H1 (cell line): ENCODE measurements at regions not wholly inside any gene's neighbourhood (a gene's known extent, or its start where the extent isn't known, plus 50 kb on each side); places are given as distances from the start of the nearest gene placed in this dataset.

Experiments
- CTCF ChIA-PET: fragments of 300-600 bp; sonication (Branson Sonifier 250); formaldehyde crosslinking; loops from one replicate; lab custom pipeline; 2021; ENCODE audit not compliant: partially characterized antibody; lab: Charles Lee
- POLR2A ChIA-PET: fragments of 300-600 bp; sonication (Branson Sonifier 250); formaldehyde crosslinking; loops from one replicate; lab custom pipeline; 2021; ENCODE audit warnings: inconsistent platforms; ENCODE audit not compliant: partially characterized antibody; lab: Charles Lee
- DNase-seq, 2 experiments: peaks; one replicate each; pipeline versions ENCODE4 v3.0.0 to v3.0.0-alpha.2; 2010 to 2022; ENCODE audit warnings: low spot score in 2 of 2, low read depth in 1 of 2, mixed read lengths in 1 of 2
- FAIRE-seq: peaks from 2 replicates; lab custom pipeline; 2011; peaks lifted over from hg19 to GRCh38; lab: Jason Lieb, UNC
- H2AFZ ChIP-seq: 2 replicates; pipeline ENCODE4 v1.8.1; 2012; ENCODE audit warnings: low read length, inconsistent platforms
- H2AK5ac ChIP-seq: 2 replicates; pipeline ENCODE4 v1.6.1; 2013; ENCODE audit warnings: low read depth, low read length
- H2BK120ac ChIP-seq: replicated peaks from 2 replicates; pipeline ENCODE3; 2013; ENCODE audit warnings: low read depth, low read length, inconsistent platforms
- H2BK12ac ChIP-seq: 2 replicates; pipeline ENCODE4 v1.6.1; 2013; ENCODE audit warnings: low read depth, low read length
- H2BK15ac ChIP-seq: 2 replicates; pipeline ENCODE4 v1.6.1; 2013; ENCODE audit warnings: low read length
- H2BK20ac ChIP-seq: 2 replicates; pipeline ENCODE4 v1.6.1; 2013; ENCODE audit warnings: low read length
- H2BK5ac ChIP-seq: 2 replicates; pipeline ENCODE4 v1.6.1; 2013; ENCODE audit warnings: low read depth, low read length
- H3K14ac ChIP-seq: 2 replicates; pipeline ENCODE4 v1.6.1; 2013; ENCODE audit warnings: inconsistent platforms; ENCODE audit not compliant: insufficient read length
- H3K18ac ChIP-seq: 2 replicates; pipeline ENCODE4 v1.6.1; 2013; ENCODE audit warnings: low read length; ENCODE audit errors: extremely low read depth
- H3K23ac ChIP-seq: 2 replicates; pipeline ENCODE4 v1.6.1; 2013; ENCODE audit warnings: inconsistent platforms; ENCODE audit not compliant: insufficient read length
- H3K23me2 ChIP-seq: 2 replicates; pipeline ENCODE4 v1.6.1; 2013; ENCODE audit warnings: low read depth, low read length
- H3K27ac ChIP-seq: 2 replicates; pipeline ENCODE4 v1.6.1; 2011; ENCODE audit warnings: low read depth, low read length, inconsistent platforms
- H3K27me3 ChIP-seq, 4 experiments: replicated peaks in 1 of 4; 1 replicate in 1 of 4; 2 replicates in 3 of 4; pipeline versions ENCODE4 v1.6.1 to v1.8.1; 2011 to 2013; ENCODE audit warnings: low read length in 3 of 4, mild to moderate bottlenecking in 3 of 4, inconsistent platforms in 2 of 4, mixed read lengths in 2 of 4, moderate library complexity in 1 of 4; ENCODE audit not compliant: control insufficient read depth in 3 of 4, insufficient read depth in 3 of 4; ENCODE audit errors: extremely low read depth in 1 of 4
- H3K36me3 ChIP-seq, 4 experiments: 2 replicates each; pipeline versions ENCODE4 v1.6.1 to v1.8.1; 2011 to 2013; ENCODE audit warnings: mild to moderate bottlenecking in 4 of 4, low read length in 3 of 4, moderate library complexity in 2 of 4, control low read depth in 1 of 4, inconsistent platforms in 1 of 4; ENCODE audit not compliant: insufficient read depth in 4 of 4, control insufficient read depth in 2 of 4
- H3K4ac ChIP-seq: replicated peaks from 2 replicates; pipeline ENCODE3; 2013; ENCODE audit warnings: low read length, low read depth, mixed read lengths, inconsistent platforms; ENCODE audit not compliant: insufficient read length
- H3K4me1 ChIP-seq, 4 experiments: replicated peaks in 1 of 4; 1 replicate in 1 of 4; 2 replicates in 3 of 4; pipeline versions ENCODE4 v1.6.1 to v1.8.1; 2011 to 2013; ENCODE audit warnings: low read length in 3 of 4, inconsistent platforms in 2 of 4, mixed read lengths in 1 of 4; ENCODE audit not compliant: insufficient read depth in 4 of 4, control insufficient read depth in 3 of 4
- H3K4me2 ChIP-seq, 2 experiments: 2 replicates each; pipeline versions ENCODE4 v1.6.1 to v1.8.1; 2011 to 2013; ENCODE audit warnings: low read depth in 2 of 2, low read length in 2 of 2, control low read depth in 1 of 2, inconsistent platforms in 1 of 2, mild to moderate bottlenecking in 1 of 2; ENCODE audit not compliant: insufficient read depth in 1 of 2
- H3K4me3 ChIP-seq, 4 experiments: fragments of 200-600, 300-600 bp in 1 of 4; sonication (generic), shearing (Covaris generic), sonication (Bioruptor Twin) in 1 of 4; 2 replicates each; pipeline versions ENCODE4 v1.5.1 to v1.8.1; 2011 to 2016; ENCODE audit warnings: low read length in 4 of 4, low read depth in 3 of 4, control low read depth in 2 of 4, inconsistent platforms in 2 of 4, mild to moderate bottlenecking in 2 of 4, mixed read lengths in 1 of 4, moderate library complexity in 1 of 4; ENCODE audit not compliant: insufficient read depth in 2 of 4; ENCODE audit errors: extremely low read depth in 1 of 4
- H3K56ac ChIP-seq: replicated peaks from 2 replicates; pipeline ENCODE3; 2013; ENCODE audit warnings: low read depth, mild to moderate bottlenecking, mixed read lengths, low read length, inconsistent platforms; ENCODE audit not compliant: insufficient read length
- H3K79me1 ChIP-seq: 2 replicates; pipeline ENCODE4 v1.6.1; 2013; ENCODE audit warnings: low read depth, low read length, control low read depth
- H3K79me2 ChIP-seq, 2 experiments: 2 replicates each; pipeline versions ENCODE4 v1.6.1 to v1.8.1; 2012 to 2013; ENCODE audit warnings: low read length in 2 of 2, mild to moderate bottlenecking in 2 of 2, inconsistent platforms in 1 of 2; ENCODE audit not compliant: insufficient read depth in 2 of 2, control insufficient read depth in 1 of 2
- H3K9ac ChIP-seq, 4 experiments: replicated peaks in 1 of 4; 1 replicate in 1 of 4; 2 replicates in 3 of 4; pipeline versions ENCODE4 v1.6.1 to v1.8.1; 2011 to 2013; ENCODE audit warnings: low read depth in 3 of 4, low read length in 3 of 4, control low read depth in 2 of 4, mild to moderate bottlenecking in 2 of 4, moderate library complexity in 2 of 4, inconsistent platforms in 1 of 4; ENCODE audit errors: extremely low read depth in 1 of 4
- H3K9me3 ChIP-seq, 2 experiments: 2 replicates each; pipeline versions ENCODE4 v1.6.1 to v1.8.1; 2012 to 2013; ENCODE audit warnings: mild to moderate bottlenecking in 2 of 2, moderate library complexity in 2 of 2, control low read depth in 1 of 2, inconsistent platforms in 1 of 2, low read depth in 1 of 2, low read length in 1 of 2, mixed read lengths in 1 of 2; ENCODE audit not compliant: insufficient read depth in 2 of 2
- H4K20me1 ChIP-seq, 2 experiments: replicated peaks in 1 of 2; 2 replicates each; pipeline versions ENCODE3 to v1.8.1; 2011 to 2013; ENCODE audit warnings: inconsistent platforms in 2 of 2, low read length in 2 of 2, mild to moderate bottlenecking in 1 of 2; ENCODE audit not compliant: insufficient read depth in 2 of 2, control insufficient read depth in 1 of 2
- H4K5ac ChIP-seq: 2 replicates; pipeline ENCODE4 v1.6.1; 2013; ENCODE audit warnings: low read length, low read depth, mixed read lengths, inconsistent platforms; ENCODE audit not compliant: insufficient read length
- H4K8ac ChIP-seq: 2 replicates; pipeline ENCODE4 v1.8.0; 2013; ENCODE audit warnings: mild to moderate bottlenecking, moderate library complexity, low read length, inconsistent platforms; ENCODE audit not compliant: insufficient read depth; ENCODE audit errors: extremely low read depth
- H4K91ac ChIP-seq: replicated peaks from 2 replicates; pipeline ENCODE3; 2013; ENCODE audit warnings: low read length, mixed read lengths, inconsistent platforms; ENCODE audit not compliant: insufficient read length
- WGBS, 2 experiments: shearing (Covaris generic) in 1 of 2; methylation state at CpG; one replicate each; pipeline versions ENCODE4 v1.1.6 to v1.1.7; 2013 to 2015; ENCODE audit warnings: low lambda C conversion rate in 2 of 2, mixed read lengths in 2 of 2, inconsistent platforms in 1 of 2, low coverage in 1 of 2, missing lambda C conversion rate in 1 of 2; ENCODE audit not compliant: insufficient replicate concordance in 2 of 2, insufficient coverage in 1 of 2, insufficient read length in 1 of 2; ENCODE audit errors: extremely low coverage in 1 of 2, missing lambda C conversion rate in 1 of 2; 5-methylcytosine and 5-hydroxymethylcytosine counted together

DNA sequence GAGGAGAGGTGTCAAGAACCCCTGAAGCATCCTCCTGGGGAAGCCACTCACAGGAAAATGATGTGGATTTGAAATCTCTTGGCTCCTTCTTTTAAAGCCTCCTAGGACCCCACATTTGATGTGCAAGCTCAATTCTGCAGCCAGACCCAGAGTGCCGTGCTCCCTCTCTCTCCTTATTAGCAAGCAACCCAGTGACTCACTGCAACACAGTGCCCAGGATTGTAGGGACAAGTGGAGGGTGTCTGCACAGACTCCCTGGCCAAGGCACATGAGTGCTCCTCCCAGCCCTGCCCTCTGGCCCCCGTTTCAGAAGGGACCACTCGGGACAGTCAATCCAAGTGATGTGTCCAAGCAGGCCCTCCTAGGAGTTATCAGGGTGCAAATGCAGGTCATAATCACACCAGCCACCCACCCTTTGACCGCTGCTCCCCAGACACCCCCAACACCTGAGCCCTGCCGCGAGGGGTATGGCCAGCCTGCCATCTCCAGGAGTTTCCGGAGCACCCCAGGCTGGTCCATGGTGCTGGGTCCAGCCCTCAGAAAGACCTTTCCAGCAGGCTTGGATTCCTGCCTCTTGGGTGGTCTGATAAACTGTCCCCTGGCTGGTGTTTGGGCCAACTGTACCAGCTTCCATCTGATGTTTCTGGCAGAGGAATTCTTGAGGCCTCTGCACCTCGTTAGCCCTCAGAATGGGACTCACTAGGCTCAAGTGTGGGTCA is 54.5 kb upstream of the CXCL12 start:
- no peaks in the 10 kb centered on the region for H4K20me1 ChIP-seq

More for the DNA sequence above, 54.5 kb upstream of the CXCL12 start:
- no peak for DNase-seq
- H3K4me3 ChIP-seq: no peak overlapping the region
- no peak overlapping the region for H3K4ac ChIP-seq
- WGBS, 2 experiments: 87% methylated on average over 7 of the region's 8 CpGs; no CpG with 5 or more reads in 1 of the 2 experiments
- no peak overlapping the region for H3K23ac ChIP-seq
- no peaks in the 10 kb centered on the region for H3K36me3 ChIP-seq
- no peak overlapping the region for H3K18ac ChIP-seq
- H4K8ac ChIP-seq: no peak overlapping the region; the same call in 1 of the 2 replicates
- no peaks in the 10 kb centered on the region for H3K79me2 ChIP-seq
- H3K4me1 ChIP-seq: no peaks in the 10 kb centered on the region
- no peaks in the 10 kb centered on the region for H3K23me2 ChIP-seq
- no peak overlapping the region for H3K4me2 ChIP-seq
- H2BK5ac ChIP-seq: no peak overlapping the region
- H3K9ac ChIP-seq: no peak overlapping the region
- H2BK12ac ChIP-seq: no peak overlapping the region
- H4K5ac ChIP-seq: no peak overlapping the region
- no peak overlapping the region for H2AFZ ChIP-seq
- no peak overlapping the region for H2BK15ac ChIP-seq
- ChIA-PET POLR2A (no interaction called here), CTCF (interaction anchor here (0.7 to 1.9 kb wide), 3 partner anchors 12 to 768 kb away, joined by 3 to 7 read pairs (median 3); no protein-coding TSS in a partner anchor)
- no peaks in the 10 kb centered on the region for H3K79me1 ChIP-seq
- H3K27ac ChIP-seq: no peak overlapping the region
- FAIRE-seq: no peak
- no peak overlapping the region for H4K91ac ChIP-seq
- H2BK120ac ChIP-seq: no peak overlapping the region
- H2AK5ac ChIP-seq: no peak overlapping the region
- 0 out of 4 replicates have a peak, but pooled peaks cover 3 to 4% of the 10 kb centered on the region in 2 experiments for H3K9me3 ChIP-seq
- H3K14ac ChIP-seq: no peak overlapping the region
- H3K56ac ChIP-seq: no peak overlapping the region
- H2BK20ac ChIP-seq: no peak overlapping the region
- no peaks in the 10 kb centered on the region for H3K27me3 ChIP-seq
